Smooth muscle cell (in vitro differentiated cells): ENCODE measurements at regions not wholly inside any gene's neighbourhood (a gene's known extent, or its start where the extent isn't known, plus 50 kb on each side); places are given as distances from the start of the nearest gene placed in this dataset.

Experiments
- DNase-seq: peaks from one replicate; lab custom pipeline; 2025; ENCODE audit not compliant: unreplicated experiment; lab: John Stamatoyannopoulos, UW
- H2AFZ ChIP-seq: fragments of 200-600 bp; sonication (generic); 2 replicates; pipeline ENCODE4 v1.6.0; 2016; ENCODE audit warnings: antibody characterized with exemption, low read depth, mild to moderate bottlenecking
- H3F3A ChIP-seq: fragments of 200-600 bp; sonication (generic); 2 replicates; pipeline ENCODE4 v1.6.0; 2017; ENCODE audit warnings: antibody characterized with exemption, low read depth
- H3K27ac ChIP-seq: fragments of 200-600 bp; sonication (generic); 2 replicates; pipeline ENCODE4 v1.5.1; 2016; ENCODE audit warnings: low read depth, mild to moderate bottlenecking
- H3K27me3 ChIP-seq: fragments of 200-600 bp; sonication (generic); 2 replicates; pipeline ENCODE4 v1.6.1; 2016; ENCODE audit warnings: low read depth, mild to moderate bottlenecking
- H3K36me3 ChIP-seq: fragments of 200-600 bp; sonication (generic); 2 replicates; pipeline ENCODE4 v1.5.1; 2016; ENCODE audit warnings: low read depth
- H3K4me1 ChIP-seq: fragments of 200-600 bp; sonication (generic); 2 replicates; pipeline ENCODE4 v1.5.1; 2016; ENCODE audit warnings: low read depth
- H3K4me2 ChIP-seq: fragments of 200-600 bp; sonication (generic); 2 replicates; pipeline ENCODE4 v1.6.0; 2016; ENCODE audit warnings: mild to moderate bottlenecking
- H3K4me3 ChIP-seq: fragments of 200-600 bp; sonication (generic); 2 replicates; pipeline ENCODE4 v1.5.1; 2016; ENCODE audit warnings: mild to moderate bottlenecking
- H3K79me2 ChIP-seq: fragments of 200-600 bp; sonication (generic); 2 replicates; pipeline ENCODE4 v1.6.0; 2016; ENCODE audit warnings: low read depth, mild to moderate bottlenecking
- H3K9ac ChIP-seq: fragments of 200-600 bp; sonication (generic); 2 replicates; pipeline ENCODE4 v1.6.0; 2016; ENCODE audit warnings: low read depth
- H3K9me3 ChIP-seq: fragments of 200-600 bp; sonication (generic); replicated peaks from 2 replicates; pipeline ENCODE4 v1.5.1; 2016; ENCODE audit warnings: low read depth
- H4K20me1 ChIP-seq: fragments of 200-600 bp; sonication (generic); 2 replicates; pipeline ENCODE4 v1.6.0; 2016; ENCODE audit warnings: low read depth
- CTCF ChIP-seq: fragments of 200-600 bp; sonication (generic); IDR thresholded peaks from 2 replicates; pipeline ENCODE4 v1.5.1; 2017; ENCODE audit warnings: borderline replicate concordance, mild to moderate bottlenecking, antibody characterized with exemption; ENCODE audit not compliant: insufficient read depth, poor library complexity, severe bottlenecking
- WGBS: methylation state at CpG from one replicate; pipeline ENCODE4 v1.1.7; 2016; ENCODE audit warnings: low lambda C conversion rate; 5-methylcytosine and 5-hydroxymethylcytosine counted together

GRCh38 chr2:120515759-120516678, 170.1 kb downstream of the INHBB start:
- no peaks in the 10 kb centered on the region for H3K79me2 ChIP-seq
- H3F3A ChIP-seq: no peaks in the 10 kb centered on the region
- 73% methylated on average over 5 of the region's 5 CpGs for WGBS
- H3K4me1 ChIP-seq: no peaks in the 10 kb centered on the region
- no peak overlapping the region for H3K4me2 ChIP-seq
- no peak for DNase-seq
- H4K20me1 ChIP-seq: no peaks in the 10 kb centered on the region
- no peak overlapping the region for H3K9ac ChIP-seq
- no peak overlapping the region for H3K27ac ChIP-seq
- no peak overlapping the region for H2AFZ ChIP-seq
- no peak for TF ChIP-seq CTCF
- H3K4me3 ChIP-seq: no peak overlapping the region
- peaks cover 16% of the 10 kb centered on the region for H3K27me3 ChIP-seq
- H3K9me3 ChIP-seq: no peaks in the 10 kb centered on the region
- H3K36me3 ChIP-seq: no peaks in the 10 kb centered on the region

- Histone ChIP-seq H3K27me3 (peaks cover 16% of the 10 kb centered on the region), H3K36me3 (no peaks in the 10 kb centered on the region), H3F3A (no peaks in the 10 kb centered on the region), H4K20me1 (no peaks in the 10 kb centered on the region), H3K79me2 (no peaks in the 10 kb centered on the region), H3K9ac (no peak overlapping the region), H2AFZ (no peak overlapping the region), H3K27ac (no peak overlapping the region), H3K9me3 (no peaks in the 10 kb centered on the region), H3K4me3 (no peak overlapping the region), H3K4me2 (no peak overlapping the region), H3K4me1 (no peaks in the 10 kb centered on the region)
- WGBS: 73% methylated on average over 6 of the region's 6 CpGs
- no peak for DNase-seq
- no peak for TF ChIP-seq CTCF
These were observed 170.9 kb downstream of the INHBB start for GRCh38 chr2:120516679-120517314.

GRCh38 chr2:120517751-120518469, 172.0 kb downstream of the INHBB start:
- H2AFZ ChIP-seq: no peak overlapping the region
- no peaks in the 10 kb centered on the region for H3F3A ChIP-seq
- no peak for DNase-seq
- WGBS: 88% methylated on average over 7 of the region's 7 CpGs
- TF ChIP-seq CTCF: no peak
- H4K20me1 ChIP-seq: no peaks in the 10 kb centered on the region
- H3K9ac ChIP-seq: no peak overlapping the region
- H3K36me3 ChIP-seq: no peaks in the 10 kb centered on the region
- no peak overlapping the region for H3K4me2 ChIP-seq
- H3K4me1 ChIP-seq: no peaks in the 10 kb centered on the region
- H3K79me2 ChIP-seq: no peaks in the 10 kb centered on the region
- no peak overlapping the region for H3K4me3 ChIP-seq
- H3K27me3 ChIP-seq: peaks cover 12% of the 10 kb centered on the region
- H3K9me3 ChIP-seq: no peaks in the 10 kb centered on the region
- H3K27ac ChIP-seq: no peak overlapping the region
